VCaP (cell line): ENCODE measurements at regions not wholly inside any gene's neighbourhood (a gene's known extent, or its start where the extent isn't known, plus 50 kb on each side); places are given as distances from the start of the nearest gene placed in this dataset.

Experiments
- H3K27ac ChIP-seq: fragments of 450-650 bp; 2 replicates; pipeline ENCODE4 v1.5.1; 2017
- CTCF ChIP-seq: fragments of 450-650 bp; conservative IDR thresholded peaks from 2 replicates; pipeline ENCODE4 v1.5.1; 2017; ENCODE audit warnings: mild to moderate bottlenecking, moderate library complexity

- H3K27ac ChIP-seq = no peak overlapping the region; the same call in 1 of the 2 replicates
- no peak for TF ChIP-seq CTCF
Measured at GRCh38 chr3:34284959-34285826, 486.8 kb downstream of the PDCD6IP start.

GRCh38 chr3:34285827-34286188 lies 487.4 kb downstream of the PDCD6IP start:
- no peak overlapping the region; the same call in 1 of the 2 replicates for H3K27ac ChIP-seq
- TF ChIP-seq CTCF = no peak

- no peak overlapping the region for H3K27ac ChIP-seq
- TF ChIP-seq CTCF = no peak; the same call in 1 of the 2 replicates
Measured at GRCh38 chr3:34292605-34293300, 494.3 kb downstream of the PDCD6IP start.

- no peak for TF ChIP-seq CTCF
- no peak overlapping the region for H3K27ac ChIP-seq
Measured at GRCh38 chr3:34294240-34294639, 495.8 kb downstream of the PDCD6IP start.

- H3K27ac ChIP-seq = no peak overlapping the region
- no peak for TF ChIP-seq CTCF
Measured at GRCh38 chr3:34296796-34297195, 498.4 kb downstream of the PDCD6IP start.

GRCh38 chr3:34298653-34299052 lies 500.2 kb downstream of the PDCD6IP start:
- no peak overlapping the region for H3K27ac ChIP-seq
- no peak for TF ChIP-seq CTCF

- H3K27ac ChIP-seq = no peak overlapping the region
- TF ChIP-seq CTCF = no peak
Measured at GRCh38 chr3:34300621-34301020, 502.2 kb downstream of the PDCD6IP start.
